ENCODE measurements at regions not wholly inside any gene's neighbourhood (a gene's known extent, or its start where the extent isn't known, plus 50 kb on each side); places are given as distances from the start of the nearest gene placed in this dataset.

DNA sequence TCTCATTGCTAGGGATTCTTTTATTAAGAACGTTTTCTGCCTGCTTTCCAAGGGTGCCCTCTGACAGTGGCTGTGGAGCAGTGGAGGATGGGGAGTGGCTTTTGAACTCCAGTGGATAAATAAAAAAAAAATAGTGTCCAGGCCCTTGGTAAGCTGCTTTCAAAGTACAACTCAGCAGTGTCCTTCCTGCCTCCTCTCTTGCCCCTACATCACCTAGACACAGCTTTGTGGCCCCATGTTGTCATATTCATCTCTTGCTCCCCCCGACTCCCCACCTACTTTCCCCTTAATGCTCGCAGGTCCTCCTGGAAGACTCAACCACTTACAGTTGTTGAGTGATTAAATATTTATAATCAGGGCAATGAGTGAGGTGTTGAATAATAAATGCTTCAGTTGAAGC, 880.9 kb downstream of the BCL11B start:
- no peak overlapping the region for H3K4me3 ChIP-seq (ENCODE audit: low read depth, low read length)
- TF ChIP-seq, protein P1, sequence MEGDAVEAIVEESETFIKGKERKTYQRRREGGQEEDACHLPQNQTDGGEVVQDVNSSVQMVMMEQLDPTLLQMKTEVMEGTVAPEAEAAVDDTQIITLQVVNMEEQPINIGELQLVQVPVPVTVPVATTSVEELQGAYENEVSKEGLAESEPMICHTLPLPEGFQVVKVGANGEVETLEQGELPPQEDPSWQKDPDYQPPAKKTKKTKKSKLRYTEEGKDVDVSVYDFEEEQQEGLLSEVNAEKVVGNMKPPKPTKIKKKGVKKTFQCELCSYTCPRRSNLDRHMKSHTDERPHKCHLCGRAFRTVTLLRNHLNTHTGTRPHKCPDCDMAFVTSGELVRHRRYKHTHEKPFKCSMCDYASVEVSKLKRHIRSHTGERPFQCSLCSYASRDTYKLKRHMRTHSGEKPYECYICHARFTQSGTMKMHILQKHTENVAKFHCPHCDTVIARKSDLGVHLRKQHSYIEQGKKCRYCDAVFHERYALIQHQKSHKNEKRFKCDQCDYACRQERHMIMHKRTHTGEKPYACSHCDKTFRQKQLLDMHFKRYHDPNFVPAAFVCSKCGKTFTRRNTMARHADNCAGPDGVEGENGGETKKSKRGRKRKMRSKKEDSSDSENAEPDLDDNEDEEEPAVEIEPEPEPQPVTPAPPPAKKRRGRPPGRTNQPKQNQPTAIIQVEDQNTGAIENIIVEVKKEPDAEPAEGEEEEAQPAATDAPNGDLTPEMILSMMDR (IDR thresholded peaks at IDR 0.05; ENCODE audit: control insufficient read depth, extremely low read depth, insufficient read depth) = no peak
- DNase-seq (ENCODE audit: low read depth) = no peak

DNA sequence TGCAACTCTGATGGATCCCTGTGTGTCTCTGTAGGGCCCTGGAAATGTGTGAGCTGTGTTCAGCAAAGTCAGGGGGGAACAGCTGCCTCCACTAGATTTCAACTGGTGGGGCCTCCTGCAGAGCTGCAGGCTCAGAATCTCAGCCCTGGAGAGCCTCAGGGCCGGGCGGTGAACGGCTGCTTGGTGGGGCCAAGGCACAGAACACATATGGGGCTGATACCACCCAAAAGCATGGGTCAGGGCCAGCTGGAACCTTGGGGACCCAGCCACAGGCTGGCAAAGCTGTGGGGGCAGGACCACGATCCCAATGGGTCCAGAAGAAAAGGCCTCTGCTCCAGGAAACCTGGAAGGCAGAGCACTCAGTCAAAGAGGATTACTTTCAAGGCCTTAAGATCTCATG, 878.5 kb downstream of the BCL11B start:
- TF ChIP-seq, protein P1 (IDR thresholded peaks at IDR 0.05; ENCODE audit: control insufficient read depth, extremely low read depth, insufficient read depth) = no peak
- DNase-seq (ENCODE audit: low read depth) = no peak

DNA sequence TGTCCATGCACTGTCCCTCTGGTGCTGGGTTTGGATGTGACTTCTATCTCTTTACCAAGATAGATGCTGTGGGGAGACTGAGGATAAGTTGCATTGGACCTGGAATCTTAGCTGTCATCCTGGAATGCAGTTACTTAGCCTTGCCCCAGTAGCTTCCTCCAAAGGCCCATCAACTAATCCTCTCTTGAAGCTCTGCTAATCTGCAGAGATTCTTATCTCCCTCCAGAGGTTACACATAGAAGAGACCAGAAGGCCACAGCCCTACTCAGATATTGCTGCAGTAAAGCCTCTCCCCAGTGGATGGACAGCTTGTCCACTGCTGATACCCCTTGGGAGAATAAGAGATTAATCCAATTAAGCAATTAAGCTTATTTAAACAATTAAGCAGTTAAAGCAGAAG, 867.2 kb downstream of the BCL11B start:
- no peak for DNase-seq (ENCODE audit: low read depth)
- H3K4me3 ChIP-seq (ENCODE audit: low read depth, low read length) = no peak overlapping the region
- TF ChIP-seq, protein P1 (IDR thresholded peaks at IDR 0.05; ENCODE audit: control insufficient read depth, extremely low read depth, insufficient read depth) = no peak

More for the DNA sequence above, 878.5 kb downstream of the BCL11B start:
- no peak overlapping the region for H3K4me3 ChIP-seq (ENCODE audit: low read depth, low read length)

- no peak overlapping the region for H3K4me3 ChIP-seq (ENCODE audit: low read depth, low read length)
- TF ChIP-seq, protein P1 (IDR thresholded peaks at IDR 0.05; ENCODE audit: control insufficient read depth, extremely low read depth, insufficient read depth) = no peak
- no peak for DNase-seq (ENCODE audit: low read depth)
Observed at GRCh38 chr14:98408024-98408555, 863.9 kb downstream of the BCL11B start.

DNA sequence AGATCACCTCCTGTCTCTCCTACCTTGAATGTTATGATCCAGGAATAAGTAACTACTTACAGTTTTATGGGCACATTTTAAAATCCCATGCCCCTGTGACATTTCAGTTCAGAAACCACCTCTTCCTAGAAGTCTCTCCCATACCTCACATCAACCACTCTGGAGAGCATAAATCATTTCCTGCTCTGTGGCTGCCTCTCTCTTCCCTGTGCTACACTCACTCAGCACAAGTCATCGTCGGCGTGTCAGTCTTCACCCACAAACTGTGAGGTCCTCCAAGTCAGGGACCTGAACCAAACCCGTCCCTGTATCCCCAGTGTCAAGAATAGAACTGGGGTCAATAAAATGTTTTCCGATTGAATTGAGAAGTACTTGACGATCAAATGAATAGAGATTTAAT, 863.3 kb downstream of the BCL11B start:
- DNase-seq (ENCODE audit: low read depth) = no peak
- TF ChIP-seq, protein P1 (IDR thresholded peaks at IDR 0.05; ENCODE audit: control insufficient read depth, extremely low read depth, insufficient read depth) = no peak
- H3K4me3 ChIP-seq (ENCODE audit: low read depth, low read length) = no peak overlapping the region

- H3K4me3 ChIP-seq (ENCODE audit: low read depth, low read length) = no peak overlapping the region
- TF ChIP-seq, protein P1 (IDR thresholded peaks at IDR 0.05; ENCODE audit: control insufficient read depth, extremely low read depth, insufficient read depth) = no peak
- DNase-seq (ENCODE audit: low read depth) = no peak
Observed at GRCh38 chr14:98411154-98411553, 860.8 kb downstream of the BCL11B start.

- no peak overlapping the region for H3K4me3 ChIP-seq (ENCODE audit: low read depth, low read length)
- TF ChIP-seq, protein P1 (IDR thresholded peaks at IDR 0.05; ENCODE audit: control insufficient read depth, extremely low read depth, insufficient read depth) = no peak
- no peak for DNase-seq (ENCODE audit: low read depth)
Observed at GRCh38 chr14:98412431-98412830, 859.6 kb downstream of the BCL11B start.

Measured in LNCaP clone FGC (cell line).